ENCODE measurements at regions not wholly inside any gene's neighbourhood (a gene's known extent, or its start where the extent isn't known, plus 50 kb on each side); places are given as distances from the start of the nearest gene placed in this dataset.

DNA sequence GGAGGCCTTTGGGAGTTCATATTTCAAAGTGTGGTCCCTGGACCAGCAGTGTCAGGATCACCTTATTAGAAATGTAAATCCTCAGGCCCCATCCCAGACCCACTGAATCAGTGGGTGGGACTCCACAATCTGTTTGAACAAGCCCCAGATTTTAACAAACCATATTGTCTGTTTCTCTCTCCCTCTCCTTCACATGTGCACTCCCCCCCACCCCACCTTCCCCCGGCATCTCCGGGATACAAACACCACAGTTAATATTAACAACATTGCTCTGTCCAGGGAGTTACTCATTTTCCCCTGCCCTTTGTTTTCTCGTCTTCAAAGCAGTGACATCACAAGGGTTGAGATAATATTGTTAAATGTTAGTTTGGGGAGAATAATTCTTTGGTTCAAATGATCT, 127.3 kb downstream of the KATNIP start:
- CTCF ChIA-PET: no interaction called here

DNA sequence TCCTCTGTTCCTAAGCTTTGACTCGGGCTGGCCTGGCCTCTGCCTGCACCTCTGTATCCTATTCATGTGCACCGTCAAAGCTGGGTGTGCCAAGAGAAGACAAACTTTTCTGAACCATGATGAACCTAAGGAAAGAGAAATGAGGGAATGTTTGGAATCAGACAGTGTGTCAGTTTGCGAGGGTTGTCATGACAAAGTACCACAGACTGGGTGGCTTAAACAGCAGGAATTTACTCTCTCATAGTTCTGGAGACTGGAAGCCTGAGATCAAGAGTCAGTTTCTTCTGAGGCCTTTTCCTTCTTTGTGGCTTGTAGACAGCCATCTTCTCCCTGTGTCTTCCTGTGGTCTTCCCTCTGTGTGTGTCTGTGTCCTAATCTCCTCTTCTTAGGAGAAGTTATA, 129.0 kb downstream of the KATNIP start:
- ChIA-PET CTCF (no interaction called here), POLR2A (no interaction called here)

More for the DNA sequence above, 127.3 kb downstream of the KATNIP start:
- POLR2A ChIA-PET: no interaction called here

DNA sequence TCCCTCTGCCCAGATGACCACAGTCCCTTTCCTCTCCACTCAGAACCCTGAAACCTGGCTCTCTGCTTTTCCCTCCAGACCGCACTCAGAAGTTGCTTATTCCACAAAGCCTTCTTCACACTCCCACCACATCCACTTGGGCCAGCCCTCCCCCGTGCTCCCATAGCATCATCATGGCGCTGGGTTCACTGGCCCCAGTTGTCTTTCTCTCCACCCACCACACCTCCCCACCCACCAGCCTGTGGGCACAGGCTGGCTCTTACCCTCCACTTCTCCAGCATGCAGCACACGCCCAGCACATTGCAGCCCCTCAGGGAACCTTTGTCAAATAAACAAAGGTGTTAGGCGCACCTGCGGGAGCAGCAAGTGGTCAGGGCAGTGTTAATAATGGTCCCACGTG, 130.0 kb downstream of the KATNIP start:
- ChIA-PET CTCF (interaction anchor here (0.7 kb wide), 1 partner anchor 177 kb away, joined by 3 read pairs; no protein-coding TSS in a partner anchor), POLR2A (no interaction called here)

DNA sequence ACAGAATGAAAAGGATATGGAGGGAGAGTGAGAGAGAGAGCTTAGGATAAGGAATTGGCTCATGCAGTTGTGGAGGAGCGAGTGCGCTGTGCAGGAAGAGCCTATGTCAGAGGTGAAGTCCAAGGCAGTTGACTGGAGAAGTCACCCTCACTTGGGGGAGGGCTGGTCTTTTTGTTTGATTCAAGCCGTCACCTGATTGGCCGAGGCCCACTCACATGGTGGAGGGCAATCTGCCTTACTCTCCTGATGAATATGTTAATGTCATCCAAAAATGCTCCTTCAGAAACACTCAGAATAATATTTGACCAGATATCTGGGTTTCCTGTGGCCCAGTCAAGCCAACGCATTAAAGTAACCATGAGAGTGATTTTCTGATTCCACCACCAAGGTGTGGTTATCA, 131.7 kb downstream of the KATNIP start:
- ChIA-PET CTCF (no interaction called here), POLR2A (no interaction called here)

DNA sequence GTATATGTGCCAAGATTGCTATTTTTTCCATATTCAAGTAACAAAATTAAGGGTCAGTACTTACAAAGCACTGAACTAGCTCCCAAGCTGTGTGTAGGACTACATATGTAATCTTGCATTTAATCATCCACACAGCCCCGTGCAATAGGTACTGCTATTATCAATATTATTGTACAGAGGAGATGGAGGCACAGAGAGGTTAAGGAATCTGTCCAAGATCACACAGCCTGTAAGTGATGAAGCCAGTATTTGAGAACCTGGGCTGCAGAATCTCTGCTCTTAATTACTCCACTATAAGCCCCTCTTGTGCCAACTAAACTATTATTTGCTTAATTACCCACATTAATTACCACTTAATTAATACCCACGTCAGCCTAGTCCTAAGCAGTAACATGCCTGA, 134.1 kb downstream of the KATNIP start:
- CTCF ChIA-PET: no interaction called here
- POLR2A ChIA-PET: no interaction called here

DNA sequence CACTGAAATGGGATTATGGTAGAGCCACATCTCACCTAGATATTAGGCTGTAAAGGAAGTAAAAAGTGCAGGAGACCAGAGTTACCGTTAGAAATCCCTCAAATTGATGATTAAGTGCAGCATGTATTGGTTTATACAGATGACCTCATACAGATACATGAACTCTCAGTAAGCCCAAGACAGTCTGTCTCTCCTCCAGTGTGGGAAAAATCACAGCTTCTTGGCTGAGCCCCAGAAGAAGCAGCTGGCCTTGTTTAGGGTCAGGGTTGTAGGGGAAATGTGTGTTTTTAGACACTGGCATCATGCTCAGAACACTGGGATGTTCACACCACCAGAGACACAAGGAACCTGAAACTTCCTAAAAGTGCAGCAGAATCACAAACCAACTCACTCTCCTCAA, 135.9 kb downstream of the KATNIP start:
- POLR2A ChIA-PET: no interaction called here
- CTCF ChIA-PET: no interaction called here

DNA sequence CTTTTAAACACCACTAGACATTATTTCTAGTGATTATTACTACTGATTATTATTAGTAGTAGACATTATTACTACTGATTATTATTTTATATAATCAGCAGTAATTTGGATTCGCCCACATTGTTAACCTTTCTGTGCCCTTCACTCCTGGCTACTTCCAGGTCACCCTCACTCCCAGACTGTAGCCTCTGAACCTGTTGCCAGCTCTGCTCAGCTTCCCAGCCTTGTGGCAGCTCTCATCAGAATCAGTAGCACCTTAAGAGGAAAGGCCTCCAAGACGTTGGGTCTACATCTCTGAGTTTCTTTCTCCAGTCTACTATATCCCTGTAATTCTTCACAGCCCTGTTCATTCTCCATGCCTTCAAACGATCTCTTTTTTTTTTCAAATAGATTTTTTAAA, 137.0 kb downstream of the KATNIP start:
- CTCF ChIA-PET: no interaction called here
- POLR2A ChIA-PET: no interaction called here

DNA sequence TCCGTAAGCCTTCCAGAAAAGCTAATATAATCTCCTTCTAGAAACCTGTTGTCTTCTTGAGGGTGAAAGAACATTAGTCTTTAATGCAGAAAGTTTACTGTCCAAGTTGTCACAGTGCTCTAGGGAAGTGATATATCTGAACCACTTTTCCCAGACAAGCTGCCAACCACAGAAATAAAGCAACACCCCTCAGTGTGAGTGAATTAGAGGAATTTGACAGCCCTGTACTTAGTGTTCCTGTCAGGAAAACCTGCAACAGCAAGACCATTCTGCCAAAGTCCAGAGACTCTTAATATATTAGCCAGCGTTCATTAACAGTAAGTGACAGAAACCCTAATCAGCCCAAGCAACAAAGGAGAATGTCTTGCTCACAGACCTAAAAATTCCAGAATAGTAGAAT, 137.7 kb downstream of the KATNIP start:
- ChIA-PET POLR2A (no interaction called here), CTCF (no interaction called here)

DNA sequence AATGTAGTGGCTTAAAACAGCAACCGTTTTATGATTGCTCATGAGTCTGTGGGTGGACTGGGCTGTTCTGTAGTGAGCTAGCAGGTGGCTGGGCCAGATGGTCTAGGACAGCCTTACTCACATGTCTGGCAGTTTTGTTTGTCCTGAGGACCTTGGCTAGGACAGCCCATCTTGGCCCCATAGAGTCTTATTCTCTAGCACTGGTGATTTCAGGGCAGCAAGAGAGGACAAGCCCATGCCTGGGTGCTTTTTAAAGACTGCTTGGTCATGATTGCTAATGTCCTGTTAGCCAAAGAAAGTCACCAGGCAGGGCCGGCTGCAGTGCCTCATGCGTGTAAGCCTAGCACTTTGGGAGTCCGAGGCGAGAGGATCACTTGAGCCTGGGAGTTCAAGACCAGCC, 139.8 kb downstream of the KATNIP start:
- POLR2A ChIA-PET: no interaction called here
- CTCF ChIA-PET: no interaction called here

DNA sequence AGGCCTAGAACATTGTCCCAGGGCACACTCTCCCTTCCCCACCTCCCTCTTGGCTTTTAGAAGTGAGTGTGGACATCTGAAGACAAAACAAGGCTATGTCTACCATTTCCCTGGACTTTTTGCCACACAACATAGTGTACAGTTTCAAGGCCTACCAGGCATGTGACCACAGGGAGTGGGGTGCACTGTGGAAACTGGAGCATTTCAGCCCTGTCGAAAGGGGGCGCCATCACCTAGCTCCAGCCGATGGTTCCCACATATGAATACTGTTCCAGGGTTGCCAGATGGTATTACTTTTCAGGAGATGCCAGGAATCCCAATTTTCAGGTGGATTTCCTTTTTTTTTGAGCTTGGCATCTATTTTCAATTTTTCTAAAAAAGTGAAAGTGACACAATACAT, 140.7 kb downstream of the KATNIP start:
- CTCF ChIA-PET: no interaction called here
- POLR2A ChIA-PET: no interaction called here

DNA sequence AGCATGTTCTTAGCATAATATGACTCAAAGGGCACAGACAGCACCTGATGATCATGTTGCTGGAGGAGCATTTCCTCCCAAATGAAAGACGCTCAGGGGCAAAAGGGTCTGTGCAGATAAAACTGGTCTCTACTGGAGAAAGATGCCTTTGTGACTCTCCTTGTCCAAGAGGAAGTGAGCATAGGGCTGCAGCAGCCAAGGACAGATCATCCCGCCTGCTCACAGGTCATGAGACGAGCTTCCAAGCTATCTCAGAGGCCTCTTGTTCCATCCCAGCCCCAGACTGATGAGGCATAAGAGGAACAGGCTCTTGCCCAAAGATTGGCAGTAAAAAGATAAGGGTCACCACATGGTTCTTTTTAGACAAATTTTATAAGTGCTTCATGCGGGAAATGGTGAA, 141.8 kb downstream of the KATNIP start:
- ChIA-PET POLR2A (no interaction called here), CTCF (no interaction called here)

DNA sequence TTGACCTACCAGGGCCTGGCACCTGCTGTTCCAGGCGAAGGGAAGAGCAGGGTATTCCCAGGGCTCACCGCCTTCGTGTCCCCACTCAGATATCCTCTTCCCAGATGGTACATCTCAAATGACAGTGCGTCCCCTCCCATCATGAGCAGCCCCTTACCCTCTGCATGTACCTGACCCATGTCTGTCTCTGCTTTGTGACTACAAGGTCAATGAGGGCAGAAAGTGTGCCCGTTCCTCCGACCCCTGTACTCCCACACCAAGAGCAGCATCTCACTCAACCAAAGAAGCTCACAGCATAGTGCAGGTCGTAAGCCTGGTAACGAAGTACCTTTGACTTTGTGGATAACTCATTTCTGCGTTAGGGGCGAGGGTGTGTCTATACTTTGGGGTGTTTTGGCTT, 142.6 kb downstream of the KATNIP start:
- ChIA-PET CTCF (no interaction called here), POLR2A (no interaction called here)

DNA sequence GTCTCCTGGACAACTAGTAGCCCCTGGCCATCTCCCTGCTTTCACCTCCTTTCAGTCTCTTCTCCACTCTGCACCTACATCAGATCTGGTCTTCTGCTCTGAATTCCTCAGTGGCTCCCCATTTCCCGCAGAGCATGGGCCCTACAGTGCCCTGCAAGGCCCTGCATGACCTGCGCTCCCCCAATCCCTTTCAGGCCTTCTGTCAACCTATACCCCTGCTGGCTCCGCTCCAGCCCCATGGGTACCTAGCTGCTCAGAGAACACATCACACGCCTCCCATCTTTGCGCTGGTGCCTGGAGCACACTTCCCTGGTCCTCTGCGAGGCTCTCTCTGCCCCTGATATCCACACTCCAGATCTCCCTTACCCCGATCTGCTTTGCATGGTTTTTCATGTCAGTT, 145.2 kb downstream of the KATNIP start:
- POLR2A ChIA-PET: no interaction called here
- CTCF ChIA-PET: no interaction called here

DNA sequence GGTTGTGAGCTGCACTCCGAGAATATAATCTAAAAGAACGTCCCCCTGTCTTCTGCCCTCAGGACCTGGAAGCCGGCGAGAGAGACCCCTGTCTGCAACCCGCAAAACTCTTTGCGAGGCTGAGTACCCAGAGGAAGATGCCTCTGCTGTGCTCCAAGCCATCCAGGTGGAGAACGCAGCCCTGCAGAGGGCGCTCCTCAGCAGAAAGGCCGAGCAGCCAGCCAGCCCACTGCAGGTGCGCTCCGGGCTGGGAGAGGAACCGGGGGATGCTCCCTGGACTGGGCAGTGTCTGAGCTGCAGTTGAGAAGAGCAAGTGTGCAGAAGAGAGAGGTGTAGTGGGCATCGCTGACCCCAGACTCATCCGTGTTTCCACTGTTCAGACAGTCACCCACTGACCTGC, 148.3 kb downstream of the KATNIP start:
- POLR2A ChIA-PET: no interaction called here
- CTCF ChIA-PET: no interaction called here

DNA sequence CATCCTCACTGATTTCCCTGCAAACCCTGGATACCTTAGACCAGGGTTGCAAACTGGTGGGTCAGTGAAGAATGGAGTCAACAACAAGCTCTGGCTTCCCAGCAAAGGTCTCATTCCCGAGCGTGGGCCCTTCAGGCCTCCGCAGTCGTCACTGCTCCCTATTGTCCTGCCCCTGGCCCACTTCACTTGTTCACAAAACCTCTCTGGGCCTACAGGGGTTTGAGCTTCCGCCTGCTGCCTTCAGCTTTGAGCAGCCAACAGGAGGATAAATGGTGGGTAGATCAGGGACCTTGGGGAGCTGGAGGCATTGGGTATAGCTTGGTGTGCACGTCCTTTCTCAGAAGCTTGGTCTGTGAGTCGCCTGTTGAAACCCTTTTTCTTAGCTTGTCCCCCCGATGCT, 148.8 kb downstream of the KATNIP start:
- ChIA-PET CTCF (interaction anchor here (1.0 kb wide), 1 partner anchor 9 kb away, joined by 4 read pairs; no protein-coding TSS in a partner anchor), POLR2A (no interaction called here)

DNA sequence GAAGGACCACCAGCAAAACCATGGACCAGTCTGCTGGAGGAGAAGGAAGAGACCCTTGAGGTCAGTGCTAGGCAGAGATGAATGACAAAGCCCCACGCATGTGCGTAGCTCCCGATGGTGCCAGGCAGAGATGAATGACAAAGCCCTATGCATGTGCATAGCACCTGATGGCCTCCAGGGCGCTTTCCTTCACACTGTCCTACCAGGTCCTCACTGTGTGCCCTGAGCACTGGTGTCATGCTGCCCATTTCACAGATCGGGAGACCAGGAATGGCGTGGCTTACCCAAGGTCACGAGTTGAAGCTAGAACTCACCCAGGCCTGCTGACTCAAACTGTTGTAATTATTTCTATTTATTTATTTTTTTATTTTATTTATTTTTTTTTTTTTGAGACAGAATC, 149.6 kb downstream of the KATNIP start:
- POLR2A ChIA-PET: no interaction called here
- CTCF ChIA-PET: interaction anchor here (1.0 kb wide), 1 partner anchor 8 kb away, joined by 4 read pairs; no protein-coding TSS in a partner anchor

DNA sequence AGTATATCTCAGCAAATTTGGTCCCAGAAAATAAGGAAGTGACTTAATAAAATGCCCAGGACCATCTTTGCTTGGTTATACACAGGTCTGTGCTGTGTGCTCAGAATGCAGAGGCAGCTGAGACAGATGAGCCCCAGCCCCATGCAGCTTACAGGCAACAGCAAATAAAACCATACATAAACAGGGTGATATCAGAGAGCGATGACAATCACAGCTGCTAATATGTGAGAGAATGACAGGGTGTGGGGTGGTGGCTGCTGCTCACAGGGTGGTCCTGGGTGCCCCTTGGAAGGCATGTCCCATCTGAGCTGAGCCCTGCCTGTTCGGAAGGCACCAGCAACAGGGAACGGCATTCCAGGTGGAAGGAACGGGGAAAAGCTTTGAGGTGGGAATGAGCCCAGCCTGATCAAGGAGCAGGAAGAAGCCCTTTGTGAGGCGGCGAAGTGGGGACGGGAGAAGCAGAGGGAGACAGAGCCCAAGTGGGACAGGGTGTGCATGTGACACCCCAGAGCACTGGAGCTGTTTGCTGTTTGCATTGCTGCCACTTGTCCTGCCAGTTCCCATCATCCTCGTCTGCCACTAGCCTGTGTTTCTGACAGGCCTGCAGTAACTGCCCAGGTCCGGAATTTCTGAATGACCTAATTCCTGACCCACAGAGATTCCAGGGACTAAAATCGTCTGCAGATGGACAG, 150.5 kb downstream of the KATNIP start:
- ChIA-PET CTCF (no interaction called here), POLR2A (no interaction called here)

DNA sequence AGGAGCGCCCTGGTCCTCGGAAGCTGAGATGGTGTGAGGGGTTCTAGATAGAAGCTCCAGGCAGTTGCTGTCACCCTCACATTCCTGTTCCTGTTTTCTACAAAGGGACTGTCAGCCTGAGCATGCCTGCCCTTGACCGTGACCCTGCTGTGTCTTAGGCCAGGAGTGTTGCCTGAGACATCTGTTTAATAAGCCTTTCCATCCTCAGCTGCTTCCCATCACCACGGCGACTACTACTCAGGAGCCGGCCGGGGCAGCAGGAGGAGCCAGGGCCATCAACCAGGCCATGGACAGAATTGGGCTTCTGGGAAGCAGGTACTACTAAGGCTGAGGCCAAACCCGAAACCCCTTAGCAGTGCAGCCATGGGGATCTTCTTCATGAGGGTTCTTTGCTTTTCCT, 151.4 kb downstream of the KATNIP start:
- POLR2A ChIA-PET: no interaction called here
- CTCF ChIA-PET: no interaction called here

DNA sequence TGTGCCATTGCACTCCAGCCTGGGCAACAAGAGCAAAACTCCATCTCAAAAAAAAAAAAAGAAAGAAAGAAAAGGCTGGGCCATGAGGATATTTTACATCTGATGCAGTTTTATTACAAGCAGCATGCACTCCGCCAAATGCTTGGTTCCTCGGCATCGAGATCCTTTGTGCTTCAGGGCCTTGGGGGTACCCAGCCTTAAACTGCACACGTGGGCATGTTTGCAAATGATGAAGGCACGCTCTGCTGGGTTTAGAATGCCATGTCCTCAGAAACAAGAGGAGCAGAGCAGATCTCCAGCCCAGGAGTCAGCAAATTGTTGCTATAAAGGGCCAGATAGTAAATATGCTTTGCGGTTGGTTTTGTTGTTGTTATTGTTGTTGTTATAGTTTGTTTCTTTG, 153.2 kb downstream of the KATNIP start:
- ChIA-PET POLR2A (no interaction called here), CTCF (no interaction called here)

DNA sequence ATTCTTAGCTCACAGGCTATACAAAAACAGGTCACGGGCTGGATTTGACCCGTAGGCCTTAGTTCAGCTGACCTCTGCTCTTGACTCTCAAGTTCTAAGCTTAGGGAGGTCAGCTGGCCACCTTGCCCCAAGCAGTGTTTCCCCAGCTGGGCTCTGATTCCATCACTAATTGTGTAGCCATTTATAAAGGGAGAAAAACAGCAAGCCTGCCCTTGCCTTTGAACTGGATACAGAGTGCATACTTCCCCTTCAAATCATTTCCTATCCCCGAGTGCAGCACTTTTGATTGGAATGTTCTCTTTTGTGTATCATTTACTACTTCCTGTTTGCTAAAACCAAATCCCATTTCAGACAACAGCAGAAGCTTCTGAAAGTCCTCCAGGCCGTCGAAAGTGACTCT, 153.6 kb downstream of the KATNIP start:
- CTCF ChIA-PET: no interaction called here

DNA sequence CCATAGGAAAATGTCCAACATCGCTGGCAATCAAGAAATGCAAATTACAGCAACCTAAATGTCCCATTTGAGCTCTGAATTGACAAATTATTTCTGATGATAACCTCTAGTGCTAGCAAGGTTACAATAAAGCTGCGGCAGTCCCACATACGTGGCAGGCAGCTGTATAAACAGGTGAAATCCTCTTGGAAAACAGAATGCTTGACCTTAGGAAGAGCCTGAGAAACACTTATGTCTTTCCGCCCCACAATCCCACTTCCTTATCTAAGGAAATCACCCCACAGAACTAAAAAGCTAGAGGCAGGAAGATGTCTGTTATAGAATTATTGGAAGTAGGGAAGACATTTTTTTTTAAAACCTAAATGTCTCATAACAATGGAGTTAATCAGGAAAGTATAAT, 154.3 kb downstream of the KATNIP start:
- CTCF ChIA-PET: interaction anchor here (0.7 kb wide), 1 partner anchor 52 kb away, joined by 6 read pairs; no protein-coding TSS in a partner anchor
- POLR2A ChIA-PET: no interaction called here

More for the DNA sequence above, 153.6 kb downstream of the KATNIP start:
- POLR2A ChIA-PET: no interaction called here

DNA sequence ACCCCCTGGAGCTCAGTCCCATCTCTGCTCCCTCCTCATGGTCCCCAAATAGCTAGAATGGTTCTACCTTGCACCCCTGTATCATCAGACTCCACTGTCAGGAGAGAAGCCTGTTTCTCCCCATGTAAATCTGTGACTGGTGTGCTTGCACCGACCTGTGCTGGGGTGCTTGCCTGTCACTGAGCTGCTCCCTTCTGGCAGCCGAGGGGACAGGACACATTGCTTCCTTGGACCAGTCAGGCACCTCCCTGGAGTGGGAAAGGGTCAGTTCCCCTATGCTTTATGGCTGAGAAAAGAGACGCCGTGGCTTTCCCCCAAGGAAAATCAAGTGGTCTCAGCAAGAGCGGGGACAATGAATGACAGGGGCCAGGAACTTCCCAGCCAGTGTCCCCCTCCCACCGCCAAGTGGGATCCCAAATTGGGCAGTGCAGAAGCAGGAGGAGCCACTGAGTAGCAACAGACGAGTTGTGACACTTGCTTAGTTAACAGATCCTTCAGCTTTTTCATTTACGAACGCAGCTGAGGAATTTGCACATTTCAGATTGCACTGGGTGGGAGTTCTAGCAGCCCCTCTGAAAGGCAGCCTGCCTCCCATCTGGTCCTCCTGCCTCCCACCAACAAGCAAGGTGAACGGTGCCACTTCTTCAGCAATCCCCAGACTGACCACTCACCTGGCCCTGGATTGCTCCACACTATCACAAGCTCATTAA, 156.4 kb downstream of the KATNIP start:
- ChIA-PET CTCF (no interaction called here), POLR2A (no interaction called here)
